KMS-11 (cell line): ENCODE measurements at regions not wholly inside any gene's neighbourhood (a gene's known extent, or its start where the extent isn't known, plus 50 kb on each side); places are given as distances from the start of the nearest gene placed in this dataset.
A peak's percentile ranks its signal among the peaks of the same experiment; 100 is the strongest.

ENCODE experiments used
- H2AFZ ChIP-seq: fragments of 200-600 bp; sonication (generic); 2 replicates; pipeline ENCODE4 v1.6.1; 2016; ENCODE audit warnings: antibody characterized with exemption, mixed run types, low read depth
- H3K27ac ChIP-seq: fragments of 200-600 bp; sonication (generic); 2 replicates; pipeline ENCODE4 v1.6.1; 2016; ENCODE audit warnings: mild to moderate bottlenecking, mixed run types
- H3K27me3 ChIP-seq: fragments of 200-600 bp; sonication (generic); 2 replicates; pipeline ENCODE4 v1.6.1; 2017; ENCODE audit warnings: mild to moderate bottlenecking, low read depth, mixed run types, moderate library complexity; ENCODE audit not compliant: insufficient read depth
- H3K36me3 ChIP-seq: fragments of 200-600 bp; sonication (generic); 2 replicates; pipeline ENCODE4 v1.6.1; 2017; ENCODE audit warnings: mild to moderate bottlenecking, mixed run types; ENCODE audit not compliant: insufficient read depth
- H3K4me1 ChIP-seq: fragments of 200-600 bp; sonication (generic); 2 replicates; pipeline ENCODE4 v1.6.1; 2016; ENCODE audit warnings: mild to moderate bottlenecking, low read depth, mixed run types; ENCODE audit not compliant: poor library complexity, severe bottlenecking
- H3K4me2 ChIP-seq: fragments of 200-600 bp; sonication (generic); 2 replicates; pipeline ENCODE4 v1.7.0; 2016; ENCODE audit warnings: mild to moderate bottlenecking, mixed run types
- H3K4me3 ChIP-seq: fragments of 200-600 bp; sonication (generic); IDR thresholded peaks from 2 replicates; pipeline ENCODE4 v1.6.1; 2017; ENCODE audit warnings: low read depth, low read length, mixed read lengths; ENCODE audit not compliant: insufficient read depth
- H3K79me2 ChIP-seq: fragments of 200-600 bp; sonication (generic); 2 replicates; pipeline ENCODE4 v1.6.1; 2016; ENCODE audit warnings: low read depth, mixed run types; ENCODE audit not compliant: insufficient read depth
- H3K9ac ChIP-seq: fragments of 200-600 bp; sonication (generic); 2 replicates; pipeline ENCODE4 v1.6.1; 2016; ENCODE audit warnings: mild to moderate bottlenecking, mixed run types
- H4K20me1 ChIP-seq: fragments of 200-600 bp; sonication (generic); 2 replicates; pipeline ENCODE4 v1.6.1; 2016; ENCODE audit warnings: mild to moderate bottlenecking, mixed run types; ENCODE audit not compliant: insufficient read depth
- CTCF ChIP-seq: fragments of 200-600 bp; sonication (generic); conservative IDR thresholded peaks from 2 replicates; pipeline ENCODE4 v1.6.1; 2017; ENCODE audit warnings: low read depth, mild to moderate bottlenecking, antibody characterized with exemption, low read length, moderate library complexity, mixed read lengths

DNA sequence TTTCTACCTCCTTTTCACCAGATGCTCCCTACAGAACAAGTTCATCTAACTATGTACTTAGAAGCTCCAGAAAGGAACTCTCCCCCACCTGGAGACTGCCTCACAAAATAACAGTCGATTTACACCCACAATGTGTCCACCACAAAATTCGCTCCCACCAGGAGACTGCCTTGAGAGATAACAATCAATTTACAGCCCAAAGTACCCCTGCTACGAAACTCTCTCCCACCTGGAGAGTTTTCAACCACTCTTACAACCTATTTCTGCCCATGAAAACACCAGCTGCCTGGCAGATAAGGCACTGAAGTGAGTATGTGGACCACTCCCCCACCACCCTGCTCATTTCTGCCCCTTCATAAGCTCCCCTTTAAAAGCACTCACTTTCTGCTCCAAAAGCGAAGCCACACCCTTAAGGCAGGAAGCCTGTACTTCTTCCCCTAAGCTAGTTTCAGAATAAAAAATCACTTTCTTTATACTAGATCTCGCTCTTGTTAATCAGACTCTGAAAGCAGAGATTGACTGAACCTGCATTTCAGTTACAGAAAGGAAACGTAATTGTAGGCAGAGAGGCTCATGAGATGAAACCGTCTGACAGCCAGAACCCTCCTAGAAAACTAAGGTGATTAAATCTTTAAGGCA, 94.4 kb upstream of the RBBP8 start:
- H2AFZ ChIP-seq: peak overlapping the region; percentile 42; the same call in 1 of the 2 replicates
- no peaks in the 10 kb centered on the region for H3K36me3 ChIP-seq
- no peaks in the 10 kb centered on the region for H4K20me1 ChIP-seq
- H3K4me1 ChIP-seq: peaks cover 36% of the 10 kb centered on the region
- no peak overlapping the region for H3K4me3 ChIP-seq
- H3K9ac ChIP-seq: peak overlapping the region; percentile 14; the same call in 1 of the 2 replicates
- no peaks in the 10 kb centered on the region for H3K27me3 ChIP-seq
- no peaks in the 10 kb centered on the region for H3K79me2 ChIP-seq
- TF ChIP-seq CTCF: no peak
- peak overlapping the region; percentile 32; the same call in 1 of the 2 replicates for H3K27ac ChIP-seq
- H3K4me2 ChIP-seq: peak overlapping the region; percentile 64

DNA sequence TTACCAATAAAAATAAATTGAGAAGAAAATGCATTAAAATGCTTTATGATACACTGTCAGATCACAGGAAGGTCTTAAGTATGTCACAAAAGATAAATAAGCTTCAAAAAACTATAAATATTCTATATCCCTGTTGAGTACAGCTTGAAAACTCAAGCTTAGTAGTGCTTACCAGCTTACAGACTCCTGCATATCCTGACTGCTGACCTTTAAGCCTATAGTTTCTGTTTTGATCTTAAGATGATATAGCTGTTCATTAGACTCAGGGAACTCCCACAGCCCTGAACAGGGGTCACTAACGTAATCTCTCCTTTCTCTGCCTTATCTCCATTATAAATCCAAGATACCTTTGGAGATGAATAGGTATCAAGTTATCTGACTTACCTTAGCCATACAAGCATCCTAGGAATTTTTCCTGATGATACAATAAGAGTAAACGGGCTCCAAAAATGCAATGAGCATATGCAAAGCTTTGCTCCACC, 93.7 kb upstream of the RBBP8 start:
- Histone ChIP-seq H4K20me1 (no peaks in the 10 kb centered on the region), H3K4me1 (peaks cover 40% of the 10 kb centered on the region), H2AFZ (peak overlapping the region; percentile 42; the same call in 1 of the 2 replicates), H3K9ac (peak overlapping the region; percentile 14; the same call in 1 of the 2 replicates), H3K27me3 (no peaks in the 10 kb centered on the region), H3K4me3 (no peak overlapping the region), H3K4me2 (peak overlapping the region; percentile 64), H3K79me2 (no peaks in the 10 kb centered on the region), H3K36me3 (no peaks in the 10 kb centered on the region), H3K27ac (peak overlapping the region; percentile 32; the same call in 1 of the 2 replicates)
- TF ChIP-seq CTCF: no peak

GRCh38 chr18:22840606-22841144, 92.5 kb upstream of the RBBP8 start:
- TF ChIP-seq CTCF: no peak
- H3K4me2 ChIP-seq: peak overlapping the region; percentile 64; the same call in 1 of the 2 replicates
- no peaks in the 10 kb centered on the region for H3K36me3 ChIP-seq
- H3K27me3 ChIP-seq: no peaks in the 10 kb centered on the region
- no peaks in the 10 kb centered on the region for H4K20me1 ChIP-seq
- no peak overlapping the region for H2AFZ ChIP-seq
- no peaks in the 10 kb centered on the region for H3K79me2 ChIP-seq
- no peak overlapping the region for H3K27ac ChIP-seq
- no peak overlapping the region for H3K9ac ChIP-seq
- peaks cover 43% of the 10 kb centered on the region for H3K4me1 ChIP-seq
- H3K4me3 ChIP-seq: no peak overlapping the region

DNA sequence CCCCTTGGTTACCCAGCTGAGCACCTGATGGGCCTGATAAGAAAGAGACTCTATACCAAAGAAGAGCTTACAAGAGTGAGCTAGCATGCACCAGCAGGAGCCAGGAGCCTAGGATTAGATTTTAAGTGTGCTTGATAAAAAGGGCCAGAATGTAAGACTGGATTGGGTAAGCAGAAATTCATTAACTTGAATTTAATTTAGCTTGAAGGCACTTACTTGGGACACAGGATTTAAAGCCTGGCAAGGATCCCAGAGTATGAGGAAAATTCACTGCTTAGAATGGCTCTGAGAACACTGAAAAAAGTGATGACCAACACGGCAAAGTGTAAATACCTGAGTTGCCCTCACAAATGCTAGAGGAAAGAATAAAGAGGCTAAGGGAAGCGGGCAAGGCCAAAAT, 91.3 kb upstream of the RBBP8 start:
- no peak overlapping the region for H3K9ac ChIP-seq
- no peak overlapping the region for H3K4me3 ChIP-seq
- H3K4me2 ChIP-seq: no peak overlapping the region
- no peak overlapping the region for H2AFZ ChIP-seq
- H4K20me1 ChIP-seq: no peaks in the 10 kb centered on the region
- TF ChIP-seq CTCF: no peak
- H3K36me3 ChIP-seq: no peaks in the 10 kb centered on the region
- no peak overlapping the region for H3K27ac ChIP-seq
- H3K79me2 ChIP-seq: no peaks in the 10 kb centered on the region
- H3K4me1 ChIP-seq: peaks cover 53% of the 10 kb centered on the region
- no peaks in the 10 kb centered on the region for H3K27me3 ChIP-seq
